Right atrium auricular region (tissue), 2 donors: ENCODE measurements at regions not wholly inside any gene's neighbourhood (a gene's known extent, or its start where the extent isn't known, plus 50 kb on each side); places are given as distances from the start of the nearest gene placed in this dataset.

ENCODE experiments used
- DNase-seq: peaks from one replicate; pipeline ENCODE4 v3.0.0-alpha.2; 2019; ENCODE audit warnings: low spot score
- H3K27ac ChIP-seq, 2 donors: fragments of 200-600 bp; sonication (generic); 1 replicate in 1 of 2; 2 replicates in 1 of 2; pipeline ENCODE4 v1.5.1; 2016 to 2019
- H3K27me3 ChIP-seq, 2 donors: fragments of 200-600 bp; sonication (generic); one replicate each; pipeline versions ENCODE4 v1.5.1 to v1.6.0; 2017 to 2019
- H3K36me3 ChIP-seq: fragments of 200-600 bp; sonication (generic); one replicate; pipeline ENCODE4 v1.5.1; 2016
- H3K4me1 ChIP-seq, 2 donors: fragments of 200-600 bp; sonication (generic); one replicate each; pipeline versions ENCODE4 v1.5.1 to v1.6.0; 2017 to 2019
- H3K4me3 ChIP-seq, 2 donors: fragments of 200-600 bp; sonication (generic); 1 replicate in 1 of 2; 2 replicates in 1 of 2; pipeline ENCODE4 v1.5.1; 2017 to 2019; ENCODE audit warnings: mild to moderate bottlenecking in 1 of 2, moderate library complexity in 1 of 2
- H3K9me3 ChIP-seq, 2 donors: fragments of 200-600 bp; sonication (generic); one replicate each; pipeline ENCODE4 v1.5.1; 2019
- CTCF ChIP-seq, 2 donors: fragments of 200-600 bp; sonication (generic); IDR thresholded peaks; one replicate each; pipeline ENCODE4 v1.5.1; 2019; ENCODE audit warnings: antibody characterized with exemption in 2 of 2

DNA sequence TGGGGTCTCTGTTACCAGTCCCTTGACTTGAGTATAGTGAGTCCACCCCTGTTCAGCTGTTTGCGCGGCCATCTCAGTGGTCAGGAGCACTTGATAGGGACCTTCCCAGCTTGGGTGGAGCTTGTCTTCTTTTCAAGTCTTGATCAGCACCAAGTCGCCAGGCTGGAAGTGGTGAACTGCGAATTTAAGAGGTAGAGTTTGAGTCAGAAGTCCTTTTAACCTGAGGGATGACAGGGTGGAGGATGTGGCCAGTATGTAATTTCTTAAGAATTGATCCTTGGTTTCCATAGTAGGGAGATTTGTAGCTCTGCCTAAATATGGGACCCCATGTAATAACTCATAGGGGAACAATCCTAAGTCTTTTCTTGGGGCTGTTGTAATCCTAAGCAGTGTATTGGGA, 86.3 kb upstream of the XCR1 start:
- H3K27ac ChIP-seq = no peak overlapping the region
- no peak for TF ChIP-seq CTCF (IDR thresholded peaks at IDR 0.05)
- H3K4me1 ChIP-seq = no peaks in the 10 kb centered on the region

GRCh38 chr3:46112984-46113383, 85.7 kb upstream of the XCR1 start:
- Histone ChIP-seq H3K36me3 (no peaks in the 10 kb centered on the region), H3K27me3 (no peaks in the 10 kb centered on the region), H3K27ac (no peak overlapping the region), H3K4me3 (no peak overlapping the region), H3K4me1 (no peaks in the 10 kb centered on the region), H3K9me3 (no peaks in the 10 kb centered on the region)
- no peak for TF ChIP-seq CTCF (IDR thresholded peaks at IDR 0.05)
- DNase-seq = no peak

More for the DNA sequence above, 86.3 kb upstream of the XCR1 start:
- Histone ChIP-seq H3K36me3 (no peaks in the 10 kb centered on the region), H3K9me3 (no peaks in the 10 kb centered on the region), H3K4me3 (no peak overlapping the region), H3K27me3 (no peaks in the 10 kb centered on the region)
- no peak for DNase-seq

DNA sequence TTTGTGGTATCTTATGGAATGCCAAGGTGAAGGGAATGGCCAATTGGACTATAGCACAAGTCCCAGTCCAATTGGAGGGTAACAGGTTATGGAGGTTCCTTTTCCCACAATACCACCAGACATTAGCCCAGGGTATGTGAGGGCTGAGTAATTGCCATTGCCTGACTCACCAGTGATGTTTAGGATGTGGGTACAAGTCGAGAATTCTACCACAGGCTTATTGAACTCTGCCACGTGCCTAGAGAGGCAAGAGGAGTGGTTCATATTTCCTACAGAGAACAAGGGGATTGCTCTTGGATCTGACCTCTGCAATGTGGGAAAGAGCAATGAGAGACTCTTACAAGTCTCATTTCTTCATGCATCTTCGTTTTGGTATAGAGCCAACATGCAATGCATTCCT, 85.0 kb upstream of the XCR1 start:
- Histone ChIP-seq H3K36me3 (no peaks in the 10 kb centered on the region), H3K9me3 (no peaks in the 10 kb centered on the region), H3K27me3 (no peaks in the 10 kb centered on the region), H3K4me1 (no peaks in the 10 kb centered on the region), H3K27ac (no peak overlapping the region), H3K4me3 (no peak overlapping the region)
- no peak for DNase-seq
- no peak for TF ChIP-seq CTCF (IDR thresholded peaks at IDR 0.05)

GRCh38 chr3:46110701-46111493, 83.6 kb upstream of the XCR1 start:
- Histone ChIP-seq H3K4me1 (no peaks in the 10 kb centered on the region), H3K4me3 (no peak overlapping the region), H3K27me3 (no peaks in the 10 kb centered on the region), H3K27ac (no peak overlapping the region), H3K36me3 (no peaks in the 10 kb centered on the region), H3K9me3 (no peaks in the 10 kb centered on the region)
- peak; percentile 80 for DNase-seq
- no peak for TF ChIP-seq CTCF (IDR thresholded peaks at IDR 0.05)

- Histone ChIP-seq H3K36me3 (no peaks in the 10 kb centered on the region), H3K27ac (no peak overlapping the region), H3K27me3 (no peaks in the 10 kb centered on the region), H3K4me3 (no peak overlapping the region), H3K9me3 (no peaks in the 10 kb centered on the region), H3K4me1 (no peaks in the 10 kb centered on the region)
- DNase-seq = no peak
- no peak for TF ChIP-seq CTCF (IDR thresholded peaks at IDR 0.05)
These were observed 80.4 kb upstream of the XCR1 start for GRCh38 chr3:46107682-46108081.
